HG02938 (cell line): ENCODE measurements at regions not wholly inside any gene's neighbourhood (a gene's known extent, or its start where the extent isn't known, plus 50 kb on each side); places are given as distances from the start of the nearest gene placed in this dataset.

Source experiments
- ATAC-seq: cut with Tn5 transposase; IDR thresholded peaks from one replicate; pipeline ENCODE4 v1.9.1; 2021; ENCODE audit warnings: mild to moderate bottlenecking, moderate library complexity; ENCODE audit not compliant: unreplicated experiment

DNA sequence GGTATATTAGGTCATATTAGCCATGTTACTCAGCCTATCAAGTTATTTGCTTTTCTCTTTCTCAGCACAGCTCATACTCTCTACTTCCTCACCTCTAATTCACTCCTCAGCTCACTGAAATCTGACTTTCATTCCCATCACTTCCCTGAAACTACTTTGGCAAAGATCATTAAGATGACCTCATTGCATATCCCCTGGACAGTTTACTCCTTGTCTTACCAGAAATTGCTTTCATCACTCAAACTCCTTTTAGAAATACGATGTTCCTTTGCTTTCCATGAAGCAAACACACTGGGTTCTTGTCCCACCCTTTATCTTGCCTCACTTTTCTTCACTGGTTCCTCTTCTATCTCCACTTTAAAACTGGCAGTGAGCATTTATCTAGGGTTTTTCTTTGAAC lies 354.4 kb downstream of the TUSC7 start:
- no peak for ATAC-seq

DNA sequence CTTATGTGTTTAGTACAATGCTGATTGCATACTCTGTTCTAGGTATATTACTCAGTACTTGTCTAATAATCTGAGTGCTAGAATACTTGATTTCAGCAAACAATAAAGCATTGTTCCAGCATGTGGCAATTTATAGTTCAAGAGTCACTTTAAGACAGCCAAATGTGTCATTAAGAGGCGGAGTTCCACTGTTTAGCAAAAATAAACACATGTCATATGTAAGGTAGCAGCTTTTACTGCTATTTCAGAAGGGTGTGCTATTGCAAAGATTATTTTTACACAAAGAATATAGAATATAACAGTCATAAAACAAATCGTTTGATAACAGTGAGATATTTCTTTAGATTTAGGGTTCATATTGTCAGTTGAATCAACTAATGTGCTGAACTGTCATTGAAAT lies 358.7 kb downstream of the TUSC7 start:
- ATAC-seq, result no peak

DNA sequence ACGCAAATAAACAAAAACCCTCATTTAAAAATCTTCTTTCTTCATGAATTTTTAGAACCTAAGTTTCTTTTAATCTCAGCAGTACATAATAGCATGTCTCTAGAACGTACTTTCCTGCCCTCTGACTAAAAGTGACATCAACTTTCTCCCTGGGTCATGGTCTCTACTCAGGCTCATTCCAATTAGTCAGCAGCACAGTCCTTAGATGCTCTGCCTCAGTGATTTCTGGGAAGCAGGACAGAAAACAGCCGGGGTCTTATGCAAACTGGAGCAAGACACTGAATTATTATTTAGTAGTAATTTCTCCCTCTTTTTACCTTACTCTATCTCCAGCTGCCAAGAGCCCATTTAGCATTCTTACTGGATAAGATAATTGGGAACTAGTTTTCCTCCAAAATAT lies 365.2 kb downstream of the TUSC7 start:
- ATAC-seq, result no peak

DNA sequence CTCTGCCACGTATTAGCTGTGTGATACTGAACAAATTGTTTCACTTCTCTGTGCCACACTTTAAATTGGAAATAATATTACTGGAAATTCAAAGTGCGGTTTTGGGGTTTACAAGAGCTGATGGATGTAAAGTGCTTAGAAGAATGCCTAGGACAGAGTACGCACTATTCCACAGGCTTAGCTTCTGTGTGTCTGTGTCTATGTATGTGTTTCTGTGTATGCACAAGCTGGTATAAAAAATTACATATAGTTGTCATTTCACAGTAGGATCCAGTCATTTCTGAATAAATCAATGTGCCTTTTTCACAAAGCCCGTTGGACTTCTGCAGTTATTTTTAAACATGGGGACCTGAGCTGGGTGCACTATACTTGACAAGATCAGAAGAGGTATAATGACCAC lies 370.4 kb downstream of the TUSC7 start:
- ATAC-seq, result no peak

DNA sequence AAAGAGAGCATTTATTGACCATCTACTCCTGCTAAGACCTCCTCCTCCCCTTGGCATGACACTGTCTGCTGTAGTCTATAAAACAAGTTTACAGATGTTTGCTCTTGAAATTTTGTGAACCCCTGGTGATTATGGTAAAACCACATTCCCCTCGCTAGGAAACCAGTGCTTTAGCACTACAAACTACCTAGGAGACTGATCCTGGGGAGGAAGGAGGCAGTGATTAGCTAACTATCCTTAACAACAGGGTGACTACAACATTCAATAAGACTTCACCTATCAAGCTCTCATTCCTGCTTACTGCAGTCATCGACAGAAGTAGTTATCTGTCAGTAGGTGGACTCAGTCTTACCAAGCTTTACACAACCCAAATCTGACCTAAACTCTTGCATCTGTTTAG lies 371.3 kb downstream of the TUSC7 start:
- no peak for ATAC-seq

DNA sequence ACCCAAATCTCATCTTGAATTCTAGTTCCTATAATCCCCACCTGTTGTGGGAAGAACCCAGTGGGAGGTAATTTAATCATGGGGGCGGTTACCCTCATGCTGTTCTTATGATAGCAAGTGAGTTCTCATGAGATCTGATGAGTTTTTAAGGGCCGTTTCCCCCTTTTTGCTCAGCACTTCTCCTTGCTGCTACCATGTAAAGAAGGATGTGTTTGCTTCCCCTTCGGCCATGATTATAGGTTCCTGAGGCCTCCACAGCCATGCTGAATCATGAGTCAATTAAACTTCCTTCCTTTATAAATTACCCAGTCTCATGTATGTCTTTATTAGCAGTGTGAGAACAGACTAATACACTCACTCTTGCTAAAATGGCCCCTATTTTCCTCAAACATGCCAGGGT lies 374.7 kb downstream of the TUSC7 start:
- ATAC-seq, result no peak

DNA sequence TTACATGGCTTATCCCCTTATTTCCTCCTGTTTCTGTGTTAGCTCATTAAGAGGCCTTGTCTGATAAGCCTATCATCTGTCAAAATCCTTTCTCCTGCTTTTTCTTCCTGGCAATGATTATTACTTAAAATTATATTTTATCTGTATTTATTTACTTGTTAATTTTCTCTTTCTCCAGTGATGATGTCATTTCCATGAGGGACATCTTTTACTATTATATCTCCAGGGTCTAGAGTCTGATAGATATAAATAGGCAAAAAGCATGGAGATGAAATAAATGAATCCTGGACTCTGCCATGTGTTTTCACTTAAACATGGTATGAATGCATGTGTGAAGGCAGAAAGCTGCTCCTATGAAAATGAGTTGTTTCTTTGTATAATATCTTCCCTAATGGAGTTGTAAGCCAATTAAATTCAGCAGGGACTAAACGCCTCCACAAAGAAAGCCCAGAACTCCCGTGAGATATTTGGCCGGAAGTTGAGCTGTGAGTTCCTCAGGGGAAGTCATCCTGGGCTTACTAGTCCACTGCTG lies 375.2 kb downstream of the TUSC7 start:
- no peak for ATAC-seq

DNA sequence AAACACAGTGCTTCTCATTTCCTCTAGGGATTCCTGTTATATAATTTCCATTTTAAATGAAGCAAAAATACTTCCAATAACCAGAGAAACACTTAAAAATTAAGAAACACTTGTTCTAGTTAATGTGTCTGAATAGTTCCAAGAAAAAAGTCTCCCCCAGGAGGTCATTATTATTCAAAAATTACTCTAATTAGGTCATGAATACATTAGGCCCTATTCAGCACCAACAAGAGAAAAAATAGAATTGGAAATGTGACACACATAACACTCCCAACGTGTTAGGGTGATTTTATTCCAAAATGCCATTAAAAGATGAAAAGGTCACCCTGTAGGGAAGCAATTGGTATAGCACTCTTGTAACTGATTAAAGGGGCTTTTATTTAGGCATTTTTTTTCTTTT lies 382.1 kb downstream of the TUSC7 start:
- no peak for ATAC-seq

DNA sequence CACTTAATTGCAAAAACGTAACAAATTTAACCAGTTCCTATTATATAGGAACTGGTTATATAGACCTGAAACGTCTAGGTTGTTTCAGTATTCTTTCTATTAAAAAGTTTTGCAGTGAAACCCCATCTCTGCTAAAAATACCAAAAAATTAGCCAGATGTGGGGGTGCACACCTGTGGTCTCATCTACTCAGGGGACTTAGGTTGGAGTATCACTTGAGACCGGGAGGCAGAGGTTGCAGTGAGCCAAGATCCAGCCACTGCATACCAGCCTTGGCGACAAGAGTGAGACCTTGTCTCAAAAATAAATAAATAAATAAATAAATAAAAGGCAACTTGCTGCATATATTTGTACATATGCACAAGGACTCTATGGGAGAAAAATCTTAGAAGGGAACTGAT lies 387.0 kb downstream of the TUSC7 start:
- no peak for ATAC-seq

DNA sequence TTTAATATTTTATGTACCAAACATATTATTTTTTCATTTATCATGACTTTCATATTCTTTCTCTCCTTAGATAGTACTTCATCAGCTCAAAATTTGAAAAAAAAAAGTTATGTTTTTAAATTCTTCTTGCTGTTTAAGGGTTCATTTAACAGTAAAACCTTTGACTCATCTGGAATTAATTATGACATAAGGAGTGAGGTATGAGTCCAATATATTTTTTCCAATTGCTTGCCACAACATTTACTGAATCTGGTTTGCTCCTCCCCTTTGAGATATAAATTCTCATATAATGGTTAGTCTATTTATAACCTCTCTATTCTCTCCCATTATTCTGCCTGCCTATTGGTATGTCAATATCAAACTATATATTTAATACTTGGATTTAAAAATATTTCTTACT lies 387.8 kb downstream of the TUSC7 start:
- no peak for ATAC-seq

DNA sequence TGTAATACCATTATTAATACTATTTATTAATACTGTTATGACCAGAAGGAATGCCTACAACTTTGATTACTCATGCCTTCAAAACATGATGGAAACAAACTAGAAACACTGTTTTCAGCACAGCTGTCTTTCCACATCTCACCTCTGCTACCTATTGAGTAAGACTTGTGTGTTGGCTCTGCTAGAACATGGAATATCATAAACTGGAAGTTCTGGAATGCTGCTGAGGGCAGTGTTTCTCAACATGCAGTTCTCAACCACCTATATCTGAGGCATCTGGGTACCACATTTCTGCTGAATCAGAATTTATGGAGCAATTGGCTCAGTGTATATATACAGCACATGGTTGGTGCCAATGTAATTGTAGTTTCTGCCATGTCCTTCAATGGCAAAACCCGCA lies 392.1 kb downstream of the TUSC7 start:
- ATAC-seq, result no peak

DNA sequence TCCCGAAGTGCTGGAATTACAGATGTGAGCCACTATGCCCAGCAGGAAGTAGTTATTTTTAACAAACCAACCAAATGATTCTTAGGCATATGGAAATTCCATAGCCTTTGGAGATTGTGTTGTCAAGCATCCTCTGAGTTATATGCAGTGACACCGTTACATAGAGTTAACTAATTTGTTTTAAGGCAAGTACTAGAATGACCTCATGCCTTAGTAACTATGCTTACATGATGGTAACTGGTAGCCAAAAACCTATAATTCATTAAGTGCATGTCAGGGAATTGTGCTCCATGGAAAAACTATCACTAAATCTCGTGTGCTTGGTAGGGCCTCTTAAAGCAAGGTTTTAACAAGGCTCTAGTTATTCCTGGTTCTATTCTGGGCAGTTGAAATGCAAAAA lies 392.8 kb downstream of the TUSC7 start:
- ATAC-seq, result no peak

DNA sequence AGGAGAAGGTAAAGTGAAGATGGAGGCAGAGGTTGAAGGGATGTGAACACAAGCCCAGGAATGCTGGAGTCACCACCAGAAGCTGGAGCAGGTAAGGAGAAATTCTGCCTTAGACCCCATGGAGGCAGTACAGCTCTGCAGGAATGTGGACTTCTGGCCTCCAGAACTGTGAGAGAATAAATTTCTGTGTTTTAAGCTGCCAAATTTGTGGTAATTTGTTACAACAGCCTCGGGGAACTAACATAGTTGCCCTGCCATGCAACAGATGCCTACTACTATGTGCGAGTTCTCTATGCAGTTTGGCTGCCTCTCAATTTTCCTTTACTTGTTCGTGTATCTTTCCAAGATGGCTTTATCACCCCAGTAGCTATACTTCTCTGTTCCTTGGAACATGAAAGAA lies 394.1 kb downstream of the TUSC7 start:
- no peak for ATAC-seq

DNA sequence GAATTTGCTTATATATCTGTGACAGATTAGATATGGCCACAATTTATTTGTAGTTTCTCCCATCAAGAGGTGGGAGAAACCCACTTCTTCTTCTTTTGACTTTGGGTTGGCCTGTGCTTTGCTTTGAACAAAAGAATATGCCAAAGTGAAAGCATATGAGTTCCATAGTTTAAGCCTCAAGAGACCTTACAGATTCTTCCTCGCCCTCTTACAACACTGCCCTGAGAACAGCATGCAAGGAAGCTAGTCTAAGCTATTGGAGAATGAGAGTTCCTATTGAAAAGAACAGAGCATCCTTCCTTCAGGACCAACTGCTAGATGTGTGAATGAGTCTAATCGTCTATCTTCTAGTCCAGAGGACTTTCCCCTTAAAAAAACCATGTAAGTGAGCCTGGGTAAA lies 394.8 kb downstream of the TUSC7 start:
- no peak for ATAC-seq

DNA sequence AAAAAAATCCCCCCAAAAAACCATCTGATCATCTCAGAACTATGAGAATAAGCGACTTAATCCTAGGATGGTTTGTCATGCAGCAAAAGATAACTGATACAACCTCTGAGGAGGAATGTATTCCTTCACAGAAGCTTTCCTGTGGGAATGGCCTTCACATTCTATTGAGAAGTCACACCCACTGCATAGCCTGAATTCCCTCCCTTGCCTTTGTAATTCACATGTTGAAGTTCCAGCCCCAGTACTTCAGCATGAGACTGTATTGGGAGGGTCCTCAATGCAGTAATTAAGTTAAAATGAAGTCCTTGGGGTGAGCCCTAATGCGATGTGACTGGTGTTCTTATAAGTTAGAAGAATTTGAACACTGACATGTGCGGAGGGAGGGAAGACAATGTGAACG lies 395.2 kb downstream of the TUSC7 start:
- ATAC-seq, result no peak

DNA sequence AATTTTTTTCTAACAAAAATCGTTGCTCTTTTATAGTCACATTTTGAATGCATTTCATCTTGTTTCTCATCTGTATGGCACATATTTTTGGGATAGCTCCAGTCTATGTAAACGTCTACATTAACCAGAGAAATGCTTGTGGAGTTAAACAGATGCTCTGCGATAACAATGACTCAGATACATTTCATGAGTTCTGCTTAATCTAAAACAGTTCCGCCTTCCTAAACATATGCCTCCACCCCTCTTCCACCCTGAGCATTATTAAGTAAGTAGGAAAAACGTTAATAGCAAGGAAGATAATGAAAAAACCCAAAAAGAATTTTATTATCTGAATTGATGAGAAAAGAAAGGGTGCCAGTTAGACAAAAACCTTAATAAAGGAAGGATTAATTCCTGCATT lies 396.1 kb downstream of the TUSC7 start:
- ATAC-seq, result no peak

DNA sequence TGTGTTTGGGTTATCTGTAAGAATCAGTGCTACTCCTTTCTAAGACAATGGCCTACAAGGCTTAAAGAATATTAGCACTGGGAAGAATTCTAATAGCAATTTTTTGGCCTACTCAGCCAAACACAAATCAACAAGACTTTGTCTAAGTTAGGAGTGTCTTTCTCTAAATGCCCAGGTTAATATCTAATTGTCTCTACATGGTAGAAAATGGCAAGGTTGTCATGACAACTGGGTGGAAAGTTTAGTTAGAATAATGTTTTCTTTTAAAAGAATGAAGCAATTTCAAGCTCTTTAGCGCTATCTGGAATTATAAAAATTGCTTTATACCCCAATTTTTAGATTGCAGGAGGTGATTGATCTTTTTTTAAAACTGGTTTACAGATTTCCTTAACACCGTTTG lies 396.8 kb downstream of the TUSC7 start:
- ATAC-seq, result no peak

DNA sequence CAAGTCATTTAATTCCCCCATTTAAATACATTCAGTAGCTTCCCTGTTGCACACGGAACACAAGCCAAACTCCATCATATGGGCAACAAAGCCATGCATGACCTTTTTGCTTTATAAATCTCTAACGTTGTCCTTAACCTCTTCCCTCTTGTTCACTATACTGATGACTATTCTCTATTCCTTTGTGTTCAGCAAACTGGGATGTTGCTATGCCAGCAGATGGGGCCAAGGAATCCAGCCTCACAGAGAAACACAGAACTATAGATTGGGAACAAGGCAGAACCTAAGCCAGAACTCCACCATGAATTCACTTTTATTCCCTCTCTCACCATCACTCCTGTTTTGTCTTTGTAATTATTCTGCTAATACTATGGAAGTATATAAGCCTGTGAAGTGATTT lies 398.4 kb downstream of the TUSC7 start:
- no peak for ATAC-seq

DNA sequence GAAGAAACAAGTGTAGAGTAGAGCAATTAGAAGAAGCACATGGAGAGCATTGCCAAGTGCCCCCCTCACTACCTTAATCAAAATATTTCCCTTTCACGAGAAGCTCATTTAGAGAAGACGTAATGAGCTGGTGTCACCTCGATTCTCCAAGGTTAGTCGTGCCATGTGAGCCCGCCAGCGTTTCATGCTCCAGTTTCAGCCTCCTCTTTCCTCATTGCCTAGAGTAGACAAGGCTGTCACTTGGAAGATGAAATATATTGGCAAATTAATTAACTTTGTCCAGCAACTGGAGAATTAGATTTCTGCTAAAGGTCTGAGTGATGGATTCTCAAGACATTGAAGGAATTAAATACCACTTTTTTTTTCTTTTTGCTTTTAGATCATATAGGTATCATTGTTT lies 399.6 kb downstream of the TUSC7 start:
- ATAC-seq, result no peak

DNA sequence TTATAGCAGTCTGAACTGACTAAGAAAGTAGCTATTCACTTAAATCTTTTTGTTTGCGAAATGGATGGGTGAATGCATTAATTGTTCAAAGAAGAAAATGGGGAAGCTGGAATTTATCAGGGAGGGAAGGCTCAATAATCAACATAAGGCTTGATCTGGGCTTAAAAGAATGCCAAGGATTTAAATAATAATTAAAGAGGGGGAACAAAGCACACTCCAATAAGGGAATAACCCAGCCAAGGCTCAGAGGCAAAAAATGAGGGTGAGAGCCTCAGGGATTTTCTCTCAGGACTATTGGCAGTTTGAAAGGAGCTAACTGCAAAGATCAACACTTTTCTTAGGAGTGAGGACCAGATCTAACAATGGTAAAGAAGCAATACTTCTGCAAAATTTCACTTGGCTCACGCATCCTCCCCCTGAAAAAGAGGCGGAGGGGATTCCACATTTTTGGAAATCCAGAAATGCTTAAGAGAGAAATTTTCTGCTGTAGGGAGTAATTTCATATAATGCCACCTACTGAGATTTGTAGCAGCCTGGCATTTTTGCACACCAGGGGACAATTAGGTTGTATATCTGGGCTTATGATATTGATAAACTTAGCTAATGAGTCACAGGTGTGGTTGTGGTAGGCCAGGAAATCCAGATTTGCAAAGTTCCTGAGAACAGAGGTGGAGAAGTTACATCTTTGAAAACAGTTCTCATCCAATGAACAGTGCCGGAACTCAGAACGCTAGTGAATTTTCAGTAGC lies 405.1 kb downstream of the TUSC7 start:
- no peak for ATAC-seq

DNA sequence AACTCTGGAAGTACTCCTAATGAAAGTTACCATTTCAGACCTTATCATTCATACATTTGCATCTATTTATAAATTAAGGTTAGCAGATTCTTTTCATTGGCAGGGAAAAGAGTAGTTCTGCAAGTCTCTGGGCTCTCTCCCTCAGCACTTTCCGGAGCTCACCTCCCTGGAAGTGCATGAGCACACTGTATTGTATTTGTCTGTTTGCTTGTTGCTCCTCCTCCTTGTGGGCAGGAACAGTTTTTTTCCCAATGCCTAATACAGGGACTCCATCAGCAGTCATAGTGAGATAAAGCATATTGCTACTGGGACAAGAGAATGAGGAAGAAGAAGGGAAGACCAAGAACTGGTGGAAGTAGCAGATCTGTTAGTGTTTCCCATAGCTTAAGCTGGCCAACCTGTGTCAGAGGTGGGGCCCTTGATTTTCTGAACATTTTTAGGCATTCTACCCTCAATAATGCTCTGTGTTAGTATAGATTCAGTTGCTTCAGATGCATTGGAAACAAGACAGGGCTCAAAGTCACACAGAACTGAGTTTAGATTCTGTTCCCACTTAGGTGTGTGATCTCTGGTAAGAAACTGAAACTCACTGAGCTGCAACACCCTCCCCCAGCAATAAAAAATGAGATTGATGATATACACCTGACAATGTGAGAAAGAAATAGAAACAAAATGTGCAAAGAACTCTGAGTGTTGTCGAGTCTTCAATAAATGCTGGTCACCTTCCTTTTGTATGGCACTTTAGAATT lies 407.8 kb downstream of the TUSC7 start:
- ATAC-seq, result no peak

DNA sequence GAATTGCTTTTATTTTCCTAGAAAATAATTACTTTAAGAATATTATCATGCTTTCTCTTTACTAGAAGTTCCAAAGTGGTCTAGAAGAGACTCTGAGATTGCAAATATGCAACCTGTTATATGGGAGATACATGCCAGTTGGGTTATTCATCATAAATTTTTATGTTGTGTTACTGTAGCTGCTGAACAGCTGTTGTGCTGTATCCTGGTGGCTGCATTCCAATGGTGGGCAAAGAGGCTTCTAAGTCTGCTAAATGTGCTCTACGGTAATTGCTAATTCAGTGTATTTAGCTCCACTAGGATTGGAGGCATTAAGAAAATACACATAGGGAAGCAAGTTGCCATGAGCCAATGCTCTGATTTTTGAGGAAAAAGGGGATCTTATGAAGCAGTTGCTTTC lies 409.0 kb downstream of the TUSC7 start:
- no peak for ATAC-seq
